ENCODE measurements at regions not wholly inside any gene's neighbourhood (a gene's known extent, or its start where the extent isn't known, plus 50 kb on each side); places are given as distances from the start of the nearest gene placed in this dataset.
A peak's percentile ranks its signal among the peaks of the same experiment; 100 is the strongest.
"Not testable (repeated sequence)": the region's sequence is repeated elsewhere in the genome, so short reads cannot be mapped to it uniquely, and the experiment has no call there.

GRCh38 chr4:3967204-3967603, 201.0 kb downstream of the ADRA2C start:
- not testable (repeated sequence) for DNase-seq

- DNase-seq = not testable (repeated sequence)
These were observed 206.4 kb downstream of the ADRA2C start for GRCh38 chr4:3972626-3973025.

- peak; percentile 25 for DNase-seq
These were observed 207.5 kb downstream of the ADRA2C start for GRCh38 chr4:3973581-3974200.

GRCh38 chr4:3983518-3984125, 217.4 kb downstream of the ADRA2C start:
- DNase-seq = peak; percentile 48

GRCh38 chr4:3984796-3985195, 218.6 kb downstream of the ADRA2C start:
- not testable (repeated sequence) for DNase-seq

GRCh38 chr4:3986412-3986811, 220.2 kb downstream of the ADRA2C start:
- DNase-seq = not testable (repeated sequence)

- not testable (repeated sequence) for DNase-seq
These were observed 229.3 kb downstream of the OTOP1 start for GRCh38 chr4:3997386-3997785.

GRCh38 chr4:4004036-4004435, 222.7 kb downstream of the OTOP1 start:
- DNase-seq = not testable (repeated sequence)

GRCh38 chr4:4004702-4005101, 222.0 kb downstream of the OTOP1 start:
- DNase-seq = not testable (repeated sequence)

- DNase-seq = not testable (repeated sequence)
These were observed 220.4 kb downstream of the OTOP1 start for GRCh38 chr4:4006356-4006755.

- not testable (repeated sequence) for DNase-seq
These were observed 207.7 kb downstream of the OTOP1 start for GRCh38 chr4:4019071-4019470.

GRCh38 chr4:4021161-4021560, 205.6 kb downstream of the OTOP1 start:
- not testable (repeated sequence) for DNase-seq

GRCh38 chr4:4026708-4027107, 200.0 kb downstream of the OTOP1 start:
- not testable (repeated sequence) for DNase-seq

- DNase-seq = not testable (repeated sequence)
These were observed 198.0 kb downstream of the OTOP1 start for GRCh38 chr4:4028752-4029151.

GRCh38 chr4:4030509-4030908, 196.2 kb downstream of the OTOP1 start:
- not testable (repeated sequence) for DNase-seq

- DNase-seq = not testable (repeated sequence)
These were observed 195.1 kb downstream of the OTOP1 start for GRCh38 chr4:4031446-4032135.

GRCh38 chr4:4032364-4032763, 194.4 kb downstream of the OTOP1 start:
- DNase-seq = not testable (repeated sequence)

- not testable (repeated sequence) for DNase-seq
These were observed 193.7 kb downstream of the OTOP1 start for GRCh38 chr4:4032801-4033605.

GRCh38 chr4:4037399-4038138, 189.2 kb downstream of the OTOP1 start:
- not testable (repeated sequence) for DNase-seq

GRCh38 chr4:4045823-4046222, 180.9 kb downstream of the OTOP1 start:
- DNase-seq = not testable (repeated sequence)

GRCh38 chr4:4046686-4047085, 180.0 kb downstream of the OTOP1 start:
- DNase-seq = not testable (repeated sequence)

- DNase-seq = not testable (repeated sequence)
These were observed 179.5 kb downstream of the OTOP1 start for GRCh38 chr4:4047202-4047601.

All from NCI-H345 (cell line).